ENCODE measurements at regions not wholly inside any gene's neighbourhood (a gene's known extent, or its start where the extent isn't known, plus 50 kb on each side); places are given as distances from the start of the nearest gene placed in this dataset.

GRCh38 chr4:189445613-189446012 is 495.1 kb upstream of the FRG1 start:
- H3K27ac Mint-ChIP-seq = no peak overlapping the region
- H3K27me3 Mint-ChIP-seq (ENCODE audit: insufficient read depth) = no peaks in the 10 kb centered on the region
- H3K36me3 Mint-ChIP-seq (ENCODE audit: low read depth) = no peaks in the 10 kb centered on the region
- H3K4me3 Mint-ChIP-seq = no peak overlapping the region
- intact Hi-C loops (cut with micrococcal nuclease) = no loop called here
- DNase-seq (ENCODE audit: low spot score) = no peak
- peaks cover 5% of the 10 kb centered on the region for H3K9me3 Mint-ChIP-seq
- no peaks in the 10 kb centered on the region for H3K4me1 Mint-ChIP-seq (ENCODE audit: low read depth)

- Mint-ChIP-seq H3K27ac (no peak overlapping the region), H3K36me3 (ENCODE audit: low read depth) (no peaks in the 10 kb centered on the region), H3K4me3 (no peak overlapping the region), H3K27me3 (ENCODE audit: insufficient read depth) (no peaks in the 10 kb centered on the region), H3K9me3 (peaks cover 28% of the 10 kb centered on the region), H3K4me1 (ENCODE audit: low read depth) (no peaks in the 10 kb centered on the region)
- no peak for DNase-seq (ENCODE audit: low spot score)
- intact Hi-C loops (cut with micrococcal nuclease) = no loop called here
These were observed 476.9 kb upstream of the FRG1 start for GRCh38 chr4:189463734-189464133.

- Mint-ChIP-seq H3K9me3 (peaks cover 36% of the 10 kb centered on the region), H3K36me3 (ENCODE audit: low read depth) (no peaks in the 10 kb centered on the region), H3K4me3 (no peak overlapping the region), H3K4me1 (ENCODE audit: low read depth) (no peaks in the 10 kb centered on the region), H3K27me3 (ENCODE audit: insufficient read depth) (no peaks in the 10 kb centered on the region), H3K27ac (no peak overlapping the region)
- no peak for DNase-seq (ENCODE audit: low spot score)
- intact Hi-C loops (cut with micrococcal nuclease) = no loop called here
These were observed 446.3 kb upstream of the FRG1 start for GRCh38 chr4:189494407-189494806.

- intact Hi-C loops (cut with micrococcal nuclease) = no loop called here
- Mint-ChIP-seq H3K9me3 (peaks cover 27% of the 10 kb centered on the region), H3K4me1 (ENCODE audit: low read depth) (no peaks in the 10 kb centered on the region), H3K4me3 (no peak overlapping the region), H3K36me3 (ENCODE audit: low read depth) (no peaks in the 10 kb centered on the region), H3K27ac (no peak overlapping the region), H3K27me3 (ENCODE audit: insufficient read depth) (no peaks in the 10 kb centered on the region)
- no peak for DNase-seq (ENCODE audit: low spot score)
These were observed 443.2 kb upstream of the FRG1 start for GRCh38 chr4:189497516-189497915.

GRCh38 chr4:189497996-189498395 is 442.7 kb upstream of the FRG1 start:
- Mint-ChIP-seq H3K27me3 (ENCODE audit: insufficient read depth) (no peaks in the 10 kb centered on the region), H3K4me3 (no peak overlapping the region), H3K36me3 (ENCODE audit: low read depth) (no peaks in the 10 kb centered on the region), H3K4me1 (ENCODE audit: low read depth) (no peaks in the 10 kb centered on the region), H3K9me3 (peaks cover 22% of the 10 kb centered on the region), H3K27ac (no peak overlapping the region)
- intact Hi-C loops (cut with micrococcal nuclease) = no loop called here
- DNase-seq (ENCODE audit: low spot score) = no peak

- H3K9me3 Mint-ChIP-seq = peaks cover 21% of the 10 kb centered on the region
- intact Hi-C loops (cut with micrococcal nuclease) = no loop called here
- H3K36me3 Mint-ChIP-seq (ENCODE audit: low read depth) = no peaks in the 10 kb centered on the region
- H3K4me3 Mint-ChIP-seq = no peak overlapping the region
- no peaks in the 10 kb centered on the region for H3K27me3 Mint-ChIP-seq (ENCODE audit: insufficient read depth)
- no peak for DNase-seq (ENCODE audit: low spot score)
- no peaks in the 10 kb centered on the region for H3K4me1 Mint-ChIP-seq (ENCODE audit: low read depth)
- H3K27ac Mint-ChIP-seq = no peak overlapping the region
These were observed 442.2 kb upstream of the FRG1 start for GRCh38 chr4:189498457-189498856.

- intact Hi-C loops (cut with micrococcal nuclease) = no loop called here
- Mint-ChIP-seq H3K9me3 (peaks cover 21% of the 10 kb centered on the region), H3K4me3 (no peak overlapping the region), H3K27me3 (ENCODE audit: insufficient read depth) (peaks cover 4% of the 10 kb centered on the region), H3K4me1 (ENCODE audit: low read depth) (no peaks in the 10 kb centered on the region), H3K27ac (no peak overlapping the region), H3K36me3 (ENCODE audit: low read depth) (no peaks in the 10 kb centered on the region)
- DNase-seq (ENCODE audit: low spot score) = no peak
These were observed 441.0 kb upstream of the FRG1 start for GRCh38 chr4:189499696-189500095.

- Mint-ChIP-seq H3K27ac (no peak overlapping the region), H3K9me3 (peaks cover 22% of the 10 kb centered on the region), H3K4me3 (no peak overlapping the region), H3K4me1 (ENCODE audit: low read depth) (no peaks in the 10 kb centered on the region), H3K36me3 (ENCODE audit: low read depth) (no peaks in the 10 kb centered on the region), H3K27me3 (ENCODE audit: insufficient read depth) (peaks cover 4% of the 10 kb centered on the region)
- no peak for DNase-seq (ENCODE audit: low spot score)
- intact Hi-C loops (cut with micrococcal nuclease) = no loop called here
These were observed 439.7 kb upstream of the FRG1 start for GRCh38 chr4:189500970-189501369.

GRCh38 chr4:189502841-189503435 is 437.7 kb upstream of the FRG1 start:
- intact Hi-C loops (cut with micrococcal nuclease) = no loop called here
- Mint-ChIP-seq H3K36me3 (ENCODE audit: low read depth) (no peaks in the 10 kb centered on the region), H3K27ac (no peak overlapping the region), H3K4me1 (ENCODE audit: low read depth) (no peaks in the 10 kb centered on the region), H3K27me3 (ENCODE audit: insufficient read depth) (peaks cover 4% of the 10 kb centered on the region), H3K9me3 (peaks cover 8% of the 10 kb centered on the region), H3K4me3 (no peak overlapping the region)
- no peak for DNase-seq (ENCODE audit: low spot score)

- Mint-ChIP-seq H3K27ac (no peak overlapping the region), H3K4me1 (ENCODE audit: low read depth) (no peaks in the 10 kb centered on the region), H3K9me3 (peaks cover 8% of the 10 kb centered on the region), H3K27me3 (ENCODE audit: insufficient read depth) (peaks cover 4% of the 10 kb centered on the region), H3K36me3 (ENCODE audit: low read depth) (no peaks in the 10 kb centered on the region), H3K4me3 (no peak overlapping the region)
- intact Hi-C loops (cut with micrococcal nuclease) = no loop called here
- DNase-seq (ENCODE audit: low spot score) = no peak
These were observed 436.5 kb upstream of the FRG1 start for GRCh38 chr4:189504220-189504619.

GRCh38 chr4:189505380-189505779 is 435.3 kb upstream of the FRG1 start:
- Mint-ChIP-seq H3K36me3 (ENCODE audit: low read depth) (no peaks in the 10 kb centered on the region), H3K27ac (no peak overlapping the region), H3K9me3 (peaks cover 8% of the 10 kb centered on the region), H3K27me3 (ENCODE audit: insufficient read depth) (peaks cover 4% of the 10 kb centered on the region), H3K4me1 (ENCODE audit: low read depth) (no peaks in the 10 kb centered on the region), H3K4me3 (no peak overlapping the region)
- DNase-seq (ENCODE audit: low spot score) = no peak
- intact Hi-C loops (cut with micrococcal nuclease) = no loop called here

GRCh38 chr4:189506080-189506479 is 434.6 kb upstream of the FRG1 start:
- Mint-ChIP-seq H3K27ac (no peak overlapping the region), H3K9me3 (peaks cover 8% of the 10 kb centered on the region)
- intact Hi-C loops (cut with micrococcal nuclease) = no loop called here

GRCh38 chr4:189507060-189507459 is 433.6 kb upstream of the FRG1 start:
- Mint-ChIP-seq H3K9me3 (peaks cover 10% of the 10 kb centered on the region), H3K4me3 (no peak overlapping the region), H3K27ac (no peak overlapping the region), H3K4me1 (ENCODE audit: low read depth) (no peaks in the 10 kb centered on the region), H3K36me3 (ENCODE audit: low read depth) (no peaks in the 10 kb centered on the region), H3K27me3 (ENCODE audit: insufficient read depth) (peaks cover 4% of the 10 kb centered on the region)
- no peak for DNase-seq (ENCODE audit: low spot score)
- intact Hi-C loops (cut with micrococcal nuclease) = no loop called here

More at GRCh38 chr4:189506080-189506479, 434.6 kb upstream of the FRG1 start:
- H3K4me3 Mint-ChIP-seq = no peak overlapping the region
- no peak for DNase-seq (ENCODE audit: low spot score)
- peaks cover 4% of the 10 kb centered on the region for H3K27me3 Mint-ChIP-seq (ENCODE audit: insufficient read depth)
- no peaks in the 10 kb centered on the region for H3K36me3 Mint-ChIP-seq (ENCODE audit: low read depth)
- H3K4me1 Mint-ChIP-seq (ENCODE audit: low read depth) = no peaks in the 10 kb centered on the region

- DNase-seq (ENCODE audit: low spot score) = no peak
- H3K4me3 Mint-ChIP-seq = no peak overlapping the region
- no peaks in the 10 kb centered on the region for H3K27me3 Mint-ChIP-seq (ENCODE audit: insufficient read depth)
- peaks cover 4% of the 10 kb centered on the region for H3K9me3 Mint-ChIP-seq
- H3K4me1 Mint-ChIP-seq (ENCODE audit: low read depth) = no peaks in the 10 kb centered on the region
- intact Hi-C loops (cut with micrococcal nuclease) = no loop called here
- no peak overlapping the region for H3K27ac Mint-ChIP-seq
- no peaks in the 10 kb centered on the region for H3K36me3 Mint-ChIP-seq (ENCODE audit: low read depth)
These were observed 430.1 kb upstream of the FRG1 start for GRCh38 chr4:189510601-189511000.

Measured in activated T-helper 1 cell treated with anti-CD3 and anti-CD28 coated beads, Interleukin-12 subunit alpha, Interleukin-12 subunit beta, Interleukin-2, Interleukin-4 antibody, amounts not matched to agents 30 ng/mL and 10 ng/mL and 1 ng/mL, durations not matched to agents 14 hours and 24 hours and 36 hours (primary cell).